Mesothelial cell of epicardium (in vitro differentiated cells): ENCODE measurements at regions not wholly inside any gene's neighbourhood (a gene's known extent, or its start where the extent isn't known, plus 50 kb on each side); places are given as distances from the start of the nearest gene placed in this dataset.

Experiments used
- DNase-seq, 2 experiments: peaks; one replicate each; pipeline ENCODE4 v3.0.0; 2021; ENCODE audit warnings: low spot score in 2 of 2; ENCODE audit not compliant: unreplicated experiment in 2 of 2
- H3K27ac Mint-ChIP-seq: 2 replicates; pipeline ENCODE4 v1.8.0; 2021; ENCODE audit warnings: mixed read lengths
- H3K27me3 Mint-ChIP-seq: 2 replicates; pipeline ENCODE4 v1.8.0; 2021; ENCODE audit warnings: low read depth, mixed read lengths
- H3K36me3 Mint-ChIP-seq: 2 replicates; pipeline ENCODE4 v1.8.0; 2021; ENCODE audit warnings: mixed read lengths
- H3K4me1 Mint-ChIP-seq: 2 replicates; pipeline ENCODE4 v1.8.0; 2021; ENCODE audit warnings: mixed read lengths
- H3K4me3 Mint-ChIP-seq: 2 replicates; pipeline ENCODE4 v1.8.0; 2021; ENCODE audit warnings: mild to moderate bottlenecking, moderate library complexity, mixed read lengths
- H3K9me3 Mint-ChIP-seq: 2 replicates; pipeline ENCODE4 v1.8.0; 2021; ENCODE audit warnings: mixed read lengths
- CTCF ChIP-seq: fragments of 200-600 bp; sonication (generic); IDR thresholded peaks from one replicate; pipeline ENCODE4 v1.5.0; 2021; ENCODE audit warnings: antibody characterized with exemption; ENCODE audit not compliant: unreplicated experiment

GRCh38 chr5:163755505-163755904 is 250.1 kb downstream of the MAT2B start:
- no peak for DNase-seq
- no peaks in the 10 kb centered on the region for H3K36me3 Mint-ChIP-seq
- no peak overlapping the region for H3K4me3 Mint-ChIP-seq
- peaks cover 2% of the 10 kb centered on the region for H3K27me3 Mint-ChIP-seq
- H3K9me3 Mint-ChIP-seq: peaks cover 6% of the 10 kb centered on the region
- H3K27ac Mint-ChIP-seq: no peak overlapping the region
- TF ChIP-seq CTCF: no peak
- H3K4me1 Mint-ChIP-seq: peaks cover 14% of the 10 kb centered on the region

DNA sequence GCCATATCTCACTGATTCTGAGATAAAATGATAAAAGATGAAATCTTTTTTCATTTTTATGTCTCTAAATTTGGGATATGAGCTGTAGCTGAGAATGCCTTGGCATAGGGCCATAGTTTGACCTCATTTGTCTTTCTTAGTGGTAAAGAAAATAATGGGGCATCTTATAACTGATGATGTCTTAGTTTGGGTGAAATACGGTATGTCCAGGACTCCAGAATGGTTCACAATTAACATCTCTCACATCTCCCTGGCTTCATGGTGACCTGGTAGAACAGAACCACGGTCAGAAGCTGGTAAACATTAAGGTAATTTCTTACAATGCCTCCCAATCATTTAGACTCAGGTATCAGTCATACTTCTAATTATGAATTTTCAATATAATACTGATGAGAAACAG is 250.8 kb downstream of the MAT2B start:
- no peak for DNase-seq
- Mint-ChIP-seq H3K36me3 (no peaks in the 10 kb centered on the region), H3K27me3 (peaks cover 2% of the 10 kb centered on the region), H3K4me3 (no peak overlapping the region), H3K4me1 (peaks cover 14% of the 10 kb centered on the region), H3K27ac (no peak overlapping the region), H3K9me3 (peaks cover 4% of the 10 kb centered on the region)
- TF ChIP-seq CTCF: no peak

- no peak overlapping the region for H3K4me3 Mint-ChIP-seq
- no peak for DNase-seq
- peaks cover 4% of the 10 kb centered on the region for H3K9me3 Mint-ChIP-seq
These were observed 251.9 kb downstream of the MAT2B start for GRCh38 chr5:163757344-163757743.

GRCh38 chr5:163758283-163758711 is 252.9 kb downstream of the MAT2B start:
- H3K9me3 Mint-ChIP-seq: peaks cover 4% of the 10 kb centered on the region
- no peak for DNase-seq
- H3K4me1 Mint-ChIP-seq: peaks cover 14% of the 10 kb centered on the region
- no peak overlapping the region for H3K4me3 Mint-ChIP-seq
- no peak for TF ChIP-seq CTCF
- H3K27me3 Mint-ChIP-seq: peaks cover 15% of the 10 kb centered on the region
- no peaks in the 10 kb centered on the region for H3K36me3 Mint-ChIP-seq
- H3K27ac Mint-ChIP-seq: no peak overlapping the region

More at GRCh38 chr5:163757344-163757743, 251.9 kb downstream of the MAT2B start:
- Mint-ChIP-seq H3K27me3 (peaks cover 8% of the 10 kb centered on the region), H3K4me1 (peaks cover 14% of the 10 kb centered on the region), H3K27ac (no peak overlapping the region), H3K36me3 (no peaks in the 10 kb centered on the region)
- no peak for TF ChIP-seq CTCF

- H3K36me3 Mint-ChIP-seq: no peaks in the 10 kb centered on the region
- no peak for TF ChIP-seq CTCF
- H3K4me3 Mint-ChIP-seq: no peak overlapping the region
- peaks cover 9% of the 10 kb centered on the region for H3K4me1 Mint-ChIP-seq
- H3K27me3 Mint-ChIP-seq: peaks cover 20% of the 10 kb centered on the region
- H3K27ac Mint-ChIP-seq: no peak overlapping the region
- DNase-seq: no peak
- peaks cover 4% of the 10 kb centered on the region for H3K9me3 Mint-ChIP-seq
These were observed 253.7 kb downstream of the MAT2B start for GRCh38 chr5:163759000-163759704.

- H3K36me3 Mint-ChIP-seq: no peaks in the 10 kb centered on the region
- no peak for DNase-seq
- TF ChIP-seq CTCF: no peak
- H3K4me1 Mint-ChIP-seq: peaks cover 4% of the 10 kb centered on the region
- H3K27me3 Mint-ChIP-seq: peaks cover 28% of the 10 kb centered on the region
- H3K9me3 Mint-ChIP-seq: peaks cover 3% of the 10 kb centered on the region
- H3K27ac Mint-ChIP-seq: no peak overlapping the region
- H3K4me3 Mint-ChIP-seq: no peak overlapping the region
These were observed 255.1 kb downstream of the MAT2B start for GRCh38 chr5:163760498-163760897.
